IPS DF 19.7 (cell line): ENCODE measurements at regions not wholly inside any gene's neighbourhood (a gene's known extent, or its start where the extent isn't known, plus 50 kb on each side); places are given as distances from the start of the nearest gene placed in this dataset.
A peak's percentile ranks its signal among the peaks of the same experiment; 100 is the strongest.

ENCODE experiments used
- DNase-seq: peaks from one replicate; pipeline ENCODE4 v3.0.0-alpha.2; 2013; ENCODE audit warnings: low read depth, low spot score

DNA sequence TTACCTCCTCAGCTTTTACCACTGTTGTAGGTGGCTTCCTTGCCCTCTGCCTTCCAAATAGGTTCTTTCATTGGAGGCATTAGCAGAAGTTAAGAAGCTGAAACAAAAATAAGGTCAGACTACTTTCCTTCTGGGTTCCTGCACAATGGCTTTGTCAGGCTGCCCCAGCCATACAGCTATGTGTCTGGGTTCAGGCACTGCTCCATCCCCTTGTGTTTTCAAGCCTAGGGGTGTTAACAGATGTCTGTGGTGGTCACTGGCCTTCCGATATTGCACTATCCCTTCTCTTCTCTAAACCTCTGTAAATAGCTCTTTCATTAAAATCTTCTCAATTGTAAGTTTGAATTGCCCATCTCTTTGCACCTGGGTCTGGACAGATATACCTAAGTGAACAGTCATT lies 728.9 kb downstream of the SLC16A7 start:
- DNase-seq: no peak

GRCh38 chr12:60333461-60333860 lies 737.6 kb downstream of the SLC16A7 start:
- no peak for DNase-seq

DNA sequence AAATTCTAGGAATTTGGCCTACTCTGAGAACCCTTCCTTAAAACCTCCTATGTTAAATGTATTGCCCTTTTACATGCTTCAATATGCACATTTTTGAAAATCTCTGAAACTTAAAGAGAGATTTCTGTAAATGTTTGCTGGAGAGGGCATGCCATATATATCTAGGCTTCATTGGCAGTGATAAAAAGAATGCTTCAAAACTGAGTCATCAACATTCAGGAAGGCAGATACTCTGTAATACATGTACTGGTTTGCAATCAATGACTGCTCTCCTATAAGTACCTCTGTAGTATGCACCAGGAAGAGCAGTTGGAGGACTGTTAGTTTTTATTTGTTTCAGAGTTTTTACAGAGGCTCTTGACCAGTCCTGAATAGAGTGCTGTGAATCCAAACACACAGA lies 739.9 kb downstream of the SLC16A7 start:
- DNase-seq: no peak

DNA sequence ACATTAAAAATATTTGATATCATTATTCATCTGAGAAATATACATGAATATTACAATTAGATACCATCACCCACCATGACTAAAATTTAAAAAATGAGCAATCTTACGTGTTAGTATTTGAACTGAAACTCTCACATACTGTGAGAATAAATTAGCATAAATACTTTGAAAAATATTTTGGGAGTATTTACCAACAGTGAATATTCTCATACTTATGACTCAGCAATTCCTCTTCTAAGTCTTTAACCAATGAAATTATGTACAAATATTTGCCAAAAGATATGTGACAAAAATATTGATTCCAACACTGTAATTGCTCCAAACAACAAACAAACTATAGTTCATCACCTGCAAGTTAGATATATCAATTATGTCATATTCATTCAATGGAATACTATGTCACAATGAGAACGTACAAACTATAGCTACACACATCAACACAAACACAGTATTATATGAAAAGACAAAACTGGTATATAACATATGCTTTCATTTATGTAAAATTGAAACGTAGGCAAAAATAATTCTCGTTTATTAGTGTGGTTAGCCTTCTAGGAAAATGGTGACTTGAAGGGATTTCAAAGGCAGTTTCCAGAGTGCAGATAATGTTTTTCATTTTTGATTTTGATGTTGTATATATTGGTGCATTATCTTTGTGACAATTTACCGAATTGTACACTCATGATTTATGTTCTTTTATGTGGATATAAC lies 742.2 kb downstream of the SLC16A7 start:
- no peak for DNase-seq

- DNase-seq: no peak
Observed at GRCh38 chr12:60345442-60345841, 749.6 kb downstream of the SLC16A7 start.

GRCh38 chr12:60349232-60349978 lies 753.6 kb downstream of the SLC16A7 start:
- no peak for DNase-seq

- no peak for DNase-seq
Observed at GRCh38 chr12:60387356-60387755, 791.5 kb downstream of the SLC16A7 start.

DNA sequence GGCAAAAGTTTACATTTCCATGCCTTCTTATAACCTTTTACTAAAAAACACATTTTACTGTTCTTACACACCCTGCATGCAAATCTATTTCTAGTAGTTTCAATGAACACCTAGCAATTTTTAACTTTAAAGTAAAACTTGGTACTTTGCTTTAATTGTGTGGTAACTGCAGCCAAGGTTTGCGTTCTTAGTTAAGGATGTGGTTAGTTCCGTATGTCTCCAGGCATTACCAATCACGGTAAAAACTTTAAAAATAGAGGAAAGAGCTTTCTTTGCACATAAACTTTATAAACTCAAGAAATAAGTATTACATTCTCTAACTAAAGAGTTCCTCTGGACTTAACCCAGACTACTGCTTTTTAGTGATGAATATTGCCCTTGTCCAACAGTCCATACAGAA lies 795.2 kb downstream of the SLC16A7 start:
- DNase-seq: no peak

GRCh38 chr12:60391791-60392190 lies 796.0 kb downstream of the SLC16A7 start:
- no peak for DNase-seq

- DNase-seq: no peak
Observed at GRCh38 chr12:60393093-60393492, 797.3 kb downstream of the SLC16A7 start.

DNA sequence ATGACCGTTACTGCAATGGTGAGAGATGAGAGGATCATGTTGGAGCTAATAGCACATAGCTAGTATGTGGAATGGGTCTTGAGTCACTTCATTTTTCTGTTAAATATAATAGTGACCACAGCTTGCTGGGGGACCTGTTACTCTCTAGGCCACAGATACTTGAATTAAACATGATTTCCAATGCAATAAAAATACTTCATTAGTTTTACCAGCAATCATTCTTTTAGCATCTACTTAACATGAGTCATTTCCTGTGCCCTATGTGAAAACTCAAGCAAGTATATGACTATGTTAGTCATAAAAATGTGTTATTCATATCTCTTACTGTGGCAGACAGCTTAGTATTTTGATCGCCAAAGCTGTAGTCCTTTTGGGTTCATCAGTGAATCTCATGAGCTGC lies 798.8 kb downstream of the SLC16A7 start:
- no peak for DNase-seq

- DNase-seq: no peak
Observed at GRCh38 chr12:60398547-60398946, 802.7 kb downstream of the SLC16A7 start.

- DNase-seq: no peak
Observed at GRCh38 chr12:60399064-60399463, 803.2 kb downstream of the SLC16A7 start.

DNA sequence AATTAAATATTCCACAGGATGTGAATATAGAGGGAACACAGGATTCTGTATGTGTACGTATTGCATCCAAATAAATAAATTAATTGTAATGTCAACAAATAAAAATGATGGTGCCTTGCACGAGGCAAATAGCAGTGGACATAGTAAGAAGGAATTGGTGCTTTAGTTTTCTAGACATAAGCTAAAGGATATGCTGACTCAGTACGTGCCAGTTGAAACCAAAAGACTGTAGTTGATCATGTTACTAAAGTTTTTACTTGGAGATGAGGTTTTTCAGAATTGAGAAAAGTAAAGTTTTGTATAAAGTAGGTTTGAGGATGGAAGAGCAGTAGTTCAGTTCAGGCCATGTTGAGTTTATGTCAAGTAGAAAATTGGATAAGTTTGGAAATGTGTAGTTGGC lies 807.2 kb downstream of the SLC16A7 start:
- no peak for DNase-seq

- DNase-seq: no peak
Observed at GRCh38 chr12:60415351-60415750, 819.5 kb downstream of the SLC16A7 start.

- no peak for DNase-seq
Observed at GRCh38 chr12:60419986-60420385, 824.2 kb downstream of the SLC16A7 start.

GRCh38 chr12:60421741-60422140 lies 825.9 kb downstream of the SLC16A7 start:
- DNase-seq: no peak

GRCh38 chr12:60437297-60437696 lies 841.5 kb downstream of the SLC16A7 start:
- DNase-seq: no peak

- no peak for DNase-seq
Observed at GRCh38 chr12:60441577-60441976, 845.7 kb downstream of the SLC16A7 start.

DNA sequence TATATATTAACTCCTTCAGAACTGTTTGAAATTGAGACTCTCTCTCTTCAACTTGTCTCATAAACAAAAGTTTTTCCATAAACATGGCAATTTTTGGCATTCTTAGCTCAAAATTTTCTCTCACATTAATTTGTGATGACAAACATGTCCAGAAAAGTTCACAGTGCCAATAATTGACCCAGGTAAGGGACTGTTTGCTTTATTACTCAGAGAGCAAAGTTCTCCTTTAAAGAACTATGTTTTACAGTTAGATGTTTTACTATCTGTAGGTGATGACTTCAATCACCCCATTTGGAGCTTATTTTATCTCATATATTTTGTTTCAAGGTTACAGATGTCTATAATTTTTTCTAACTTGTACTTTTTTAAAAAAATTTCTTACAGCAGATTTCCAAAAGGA lies 855.6 kb downstream of the SLC16A7 start:
- no peak for DNase-seq

- DNase-seq: no peak
Observed at GRCh38 chr12:60465060-60465459, 869.2 kb downstream of the SLC16A7 start.

- no peak for DNase-seq
Observed at GRCh38 chr12:60468546-60468945, 872.7 kb downstream of the SLC16A7 start.

- peak; percentile 47 for DNase-seq
Observed at GRCh38 chr12:60475825-60476224, 880.0 kb downstream of the SLC16A7 start.
